ENCODE measurements at regions not wholly inside any gene's neighbourhood (a gene's known extent, or its start where the extent isn't known, plus 50 kb on each side); places are given as distances from the start of the nearest gene placed in this dataset.

GRCh38 chr3:148004331-148004730 is 595.2 kb downstream of the ZIC1 start:
- Histone ChIP-seq H3F3A (replicated peaks; ENCODE audit: low read depth) (no peaks in the 10 kb centered on the region), H3K9me2 (ENCODE audit: insufficient read depth) (no peaks in the 10 kb centered on the region), H4K20me1 (replicated peaks; ENCODE audit: insufficient read depth) (no peaks in the 10 kb centered on the region), H3K27me3 (ENCODE audit: insufficient read depth) (no peaks in the 10 kb centered on the region), H2AFZ (no peak overlapping the region), H3K36me3 (ENCODE audit: insufficient read depth) (no peaks in the 10 kb centered on the region), H3K4me1 (ENCODE audit: insufficient read depth) (peaks cover 14% of the 10 kb centered on the region; the same call in 1 of the 2 replicates), H3K79me2 (replicated peaks; ENCODE audit: insufficient read depth) (no peaks in the 10 kb centered on the region), H3K27ac (ENCODE audit: low read depth) (no peak overlapping the region), H3K4me2 (peak overlapping the region; percentile 31; the same call in 1 of the 2 replicates), H3K4me3 (no peak overlapping the region)
- no peak overlapping the region for H3K4me3 Mint-ChIP-seq
- TF ChIP-seq NANOG (IDR thresholded peaks at IDR 0.05; ENCODE audit: borderline replicate concordance) (no peak), ZNF462 (CRISPR knock-in tag; IDR thresholded peaks at IDR 0.05) (peak; percentile 8; the same call in 1 of the 2 replicates)
- peak; percentile 17 for DNase-seq (ENCODE audit: low spot score)
- H3K36me3 Mint-ChIP-seq (ENCODE audit: low read depth): peaks cover 3% of the 10 kb centered on the region; the same call in 1 of the 3 replicates
- peaks cover 24% of the 10 kb centered on the region for H3K4me1 Mint-ChIP-seq
- H3K9me3 Mint-ChIP-seq: no peaks in the 10 kb centered on the region
- peak; percentile 68 for ATAC-seq
- H3K27me3 Mint-ChIP-seq (ENCODE audit: insufficient read depth, low read depth, poor library complexity): peaks cover 2% of the 10 kb centered on the region
- peak overlapping the region; percentile 93 for H3K27ac Mint-ChIP-seq

- H3K4me1 Mint-ChIP-seq: peaks cover 28% of the 10 kb centered on the region
- no peak for TF ChIP-seq ZNF331 (CRISPR knock-in tag; IDR thresholded peaks at IDR 0.05; ENCODE audit: low read depth)
- no peak for TF ChIP-seq NANOG (IDR thresholded peaks at IDR 0.05; ENCODE audit: borderline replicate concordance)
- no peak for TF ChIP-seq EZH2phosphoT487 (IDR thresholded peaks at IDR 0.05; ENCODE audit: unreplicated experiment)
- no peak for TF ChIP-seq ZNF114 (CRISPR knock-in tag; IDR thresholded peaks at IDR 0.05)
- no peak for TF ChIP-seq JUNB (IDR thresholded peaks at IDR 0.05; ENCODE audit: unreplicated experiment)
- no peak for TF ChIP-seq EZH2 (IDR thresholded peaks at IDR 0.05; ENCODE audit: low read depth, unreplicated experiment)
- no peak for TF ChIP-seq STAT1 (IDR thresholded peaks at IDR 0.05; ENCODE audit: unreplicated experiment)
- TF ChIP-seq ETS1 (IDR thresholded peaks at IDR 0.05): no peak
Measured at GRCh38 chr3:148005456-148005855, 596.3 kb downstream of the ZIC1 start.

More at GRCh38 chr3:148005456-148005855, 596.3 kb downstream of the ZIC1 start:
- Histone ChIP-seq H2AFZ (no peak overlapping the region), H3K27ac (ENCODE audit: low read depth) (no peak overlapping the region), H3K9me2 (ENCODE audit: insufficient read depth) (no peaks in the 10 kb centered on the region), H3K4me1 (ENCODE audit: insufficient read depth) (peaks cover 14% of the 10 kb centered on the region; the same call in 1 of the 2 replicates), H4K20me1 (replicated peaks; ENCODE audit: insufficient read depth) (no peaks in the 10 kb centered on the region), H3K79me2 (replicated peaks; ENCODE audit: insufficient read depth) (no peaks in the 10 kb centered on the region), H3K36me3 (ENCODE audit: insufficient read depth) (no peaks in the 10 kb centered on the region), H3K4me3 (no peak overlapping the region), H3F3A (replicated peaks; ENCODE audit: low read depth) (no peaks in the 10 kb centered on the region), H3K4me2 (no peak overlapping the region), H3K27me3 (ENCODE audit: insufficient read depth) (no peaks in the 10 kb centered on the region)
- no peaks in the 10 kb centered on the region for H3K36me3 Mint-ChIP-seq (ENCODE audit: low read depth)
- no peak overlapping the region for H3K4me3 Mint-ChIP-seq
- peaks cover 2% of the 10 kb centered on the region for H3K27me3 Mint-ChIP-seq (ENCODE audit: insufficient read depth, low read depth, poor library complexity)
- no peak overlapping the region for H3K27ac Mint-ChIP-seq
- DNase-seq (ENCODE audit: low spot score) (no peak), ATAC-seq (no peak)
- no peaks in the 10 kb centered on the region for H3K9me3 Mint-ChIP-seq

All from GM23338 (cell line).